SK-N-MC (cell line): ENCODE measurements at regions not wholly inside any gene's neighbourhood (a gene's known extent, or its start where the extent isn't known, plus 50 kb on each side); places are given as distances from the start of the nearest gene placed in this dataset.
A peak's percentile ranks its signal among the peaks of the same experiment; 100 is the strongest.

Experiments used
- DNase-seq: peaks from one replicate; pipeline ENCODE4 v3.0.0-alpha.2; 2011; ENCODE audit warnings: low read depth, low spot score
- H3K27ac ChIP-seq: fragments of 200-600 bp; sonication (generic); 2 replicates; pipeline ENCODE4 v1.5.1; 2016; ENCODE audit warnings: mixed run types
- H3K36me3 ChIP-seq: fragments of 200-600 bp; sonication (generic); 2 replicates; pipeline ENCODE4 v1.6.1; 2017; ENCODE audit warnings: antibody characterized with exemption, low read length, mixed read lengths; ENCODE audit not compliant: insufficient read depth
- H3K4me3 ChIP-seq: fragments of 200-600 bp; sonication (generic); 2 replicates; pipeline ENCODE4 v1.5.1; 2016
- H3K9ac ChIP-seq: fragments of 200-600 bp; sonication (generic); 2 replicates; pipeline ENCODE4 v1.8.0; 2017; ENCODE audit warnings: mixed run types, mixed read lengths; ENCODE audit not compliant: insufficient read length
- H3K9me3 ChIP-seq: fragments of 200-600 bp; sonication (generic); 2 replicates; pipeline ENCODE4 v1.6.1; 2017; ENCODE audit warnings: low read depth, mild to moderate bottlenecking, antibody characterized with exemption, low read length, moderate library complexity, mixed read lengths
- EZH2 ChIP-seq: fragments of 200-600 bp; sonication (generic); IDR thresholded peaks from one replicate; pipeline ENCODE4 v1.6.1; 2017; ENCODE audit warnings: antibody characterized with exemption
- FOXP2 ChIP-seq: optimal IDR thresholded peaks from 2 replicates; pipeline ENCODE3; 2011; ENCODE audit warnings: mild to moderate bottlenecking, moderate library complexity; ENCODE audit not compliant: insufficient read depth; ENCODE audit errors: extremely low read length, control extremely low read depth
- POLR2AphosphoS5 ChIP-seq: IDR thresholded peaks from 2 replicates; pipeline ENCODE4 v1.6.1; 2012; ENCODE audit warnings: mild to moderate bottlenecking, low read depth, low read length, borderline replicate concordance

DNA sequence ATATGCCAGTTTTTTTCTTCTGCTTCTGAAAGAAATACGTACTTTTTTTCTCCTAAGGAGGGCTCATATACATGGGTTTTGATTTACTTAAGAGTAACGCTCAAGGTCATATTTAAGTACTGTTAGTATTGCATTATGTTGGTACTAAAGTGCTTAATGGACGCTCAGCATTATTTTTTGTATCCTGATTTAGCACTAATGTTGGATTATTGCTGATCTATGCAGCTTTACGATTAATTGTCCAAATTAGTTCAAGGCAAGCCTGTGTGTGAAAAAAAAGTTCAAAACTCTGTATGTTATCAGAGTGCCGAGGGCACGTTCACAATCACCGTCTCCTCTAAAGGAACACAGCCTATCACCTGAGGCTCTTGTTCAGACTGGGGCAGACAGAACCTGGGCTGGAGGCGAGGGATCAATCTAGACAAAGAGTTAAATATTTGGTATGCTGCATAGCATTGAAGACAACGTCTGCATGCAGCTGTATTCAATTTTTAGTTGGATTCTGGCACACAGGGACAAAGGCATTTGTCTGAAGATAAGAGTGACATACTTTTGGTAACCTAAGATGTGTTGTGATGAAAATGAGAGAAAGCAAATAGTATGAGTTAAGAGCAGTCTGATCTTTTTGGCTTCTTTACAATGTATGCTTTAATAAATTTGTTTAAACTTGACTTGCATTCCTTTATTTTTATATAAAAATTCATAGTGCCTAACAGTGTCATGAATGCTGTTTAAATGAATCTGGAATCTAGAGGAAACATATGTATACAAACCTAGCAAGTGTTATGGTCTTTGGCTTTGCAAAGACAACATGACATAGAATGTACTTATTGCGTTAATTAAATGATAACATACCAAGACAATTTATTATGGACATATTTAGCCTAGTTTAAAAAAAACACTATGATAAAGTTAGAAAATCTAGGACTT lies 341.2 kb downstream of the SAMD5 start:
- H3K4me3 ChIP-seq: peak overlapping the region; percentile 50
- no peaks in the 10 kb centered on the region; the same call in 1 of the 2 replicates for H3K9me3 ChIP-seq
- H3K27ac ChIP-seq: peak overlapping the region; percentile 69
- no peak for DNase-seq
- H3K9ac ChIP-seq: peak overlapping the region; percentile 1
- TF ChIP-seq FOXP2 (no peak), EZH2 (no peak), POLR2AphosphoS5 (no peak; the same call in 1 of the 2 replicates)
- H3K36me3 ChIP-seq: no peaks in the 10 kb centered on the region

GRCh38 chr6:147852772-147853171 lies 344.3 kb downstream of the SAMD5 start:
- Histone ChIP-seq H3K36me3 (no peaks in the 10 kb centered on the region), H3K4me3 (no peak overlapping the region), H3K9ac (no peak overlapping the region), H3K9me3 (no peaks in the 10 kb centered on the region), H3K27ac (0 out of 2 replicates have a peak overlapping the region, but pooled peaks have one; percentile 3)
- TF ChIP-seq EZH2 (no peak), FOXP2 (no peak), POLR2AphosphoS5 (no peak)
- DNase-seq: no peak

DNA sequence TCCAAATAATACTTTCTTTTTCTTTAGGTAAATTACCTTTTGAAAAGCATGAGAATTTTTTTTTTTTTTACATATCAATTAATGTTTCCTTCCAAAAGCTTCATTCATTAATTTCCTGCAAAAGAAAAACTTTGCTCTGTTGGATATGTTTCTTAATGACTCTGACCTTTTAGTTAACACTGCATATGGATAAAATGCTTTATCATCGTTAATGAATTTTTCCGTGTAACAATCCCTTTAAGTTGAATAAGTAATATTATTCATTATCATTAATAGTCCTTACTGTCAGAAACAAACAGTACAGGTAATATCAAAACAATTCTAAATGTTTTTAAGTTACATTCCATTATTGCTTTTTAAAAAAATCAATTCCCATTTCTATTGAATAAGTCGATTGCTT lies 345.1 kb downstream of the SAMD5 start:
- TF ChIP-seq POLR2AphosphoS5 (no peak), FOXP2 (no peak)
- no peaks in the 10 kb centered on the region for H3K36me3 ChIP-seq
- H3K9me3 ChIP-seq: no peaks in the 10 kb centered on the region
- no peak overlapping the region for H3K4me3 ChIP-seq
- H3K27ac ChIP-seq: no peak overlapping the region
- DNase-seq: no peak
- H3K9ac ChIP-seq: no peak overlapping the region

DNA sequence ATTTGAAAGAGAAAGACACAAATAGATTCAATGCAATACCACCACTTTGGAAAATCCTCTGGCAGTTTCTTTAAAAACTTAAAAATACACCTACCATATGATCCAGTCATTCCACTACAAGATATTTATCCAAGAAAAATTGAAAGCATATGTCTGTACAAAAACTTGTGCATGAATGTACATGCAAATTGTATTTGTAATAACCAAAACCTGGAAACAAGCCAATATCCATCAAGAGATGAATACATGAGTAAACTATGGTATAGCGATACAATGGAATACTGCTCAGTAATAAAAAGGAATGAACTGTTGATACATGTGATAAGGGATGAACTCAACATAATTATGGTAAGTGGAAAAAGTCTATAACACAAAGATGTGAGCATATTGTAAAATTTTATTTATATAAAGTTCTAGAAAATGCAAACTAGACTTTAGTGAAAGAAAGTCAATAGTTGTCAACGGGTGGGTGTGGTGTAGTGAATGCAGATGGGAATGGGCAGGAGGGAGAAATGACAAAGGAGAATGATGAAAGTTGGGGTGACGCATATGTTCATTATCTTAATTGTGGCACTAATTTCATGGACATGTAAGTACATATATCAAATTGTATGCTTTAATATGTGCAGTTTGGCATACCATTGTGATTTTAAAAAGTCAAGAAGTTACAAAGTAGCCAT lies 347.5 kb downstream of the SAMD5 start:
- Histone ChIP-seq H3K9me3 (no peaks in the 10 kb centered on the region), H3K27ac (peak overlapping the region; percentile 5; the same call in 1 of the 2 replicates), H3K9ac (no peak overlapping the region), H3K36me3 (no peaks in the 10 kb centered on the region), H3K4me3 (no peak overlapping the region)
- no peak for DNase-seq
- TF ChIP-seq POLR2AphosphoS5 (no peak), FOXP2 (no peak), EZH2 (no peak)

DNA sequence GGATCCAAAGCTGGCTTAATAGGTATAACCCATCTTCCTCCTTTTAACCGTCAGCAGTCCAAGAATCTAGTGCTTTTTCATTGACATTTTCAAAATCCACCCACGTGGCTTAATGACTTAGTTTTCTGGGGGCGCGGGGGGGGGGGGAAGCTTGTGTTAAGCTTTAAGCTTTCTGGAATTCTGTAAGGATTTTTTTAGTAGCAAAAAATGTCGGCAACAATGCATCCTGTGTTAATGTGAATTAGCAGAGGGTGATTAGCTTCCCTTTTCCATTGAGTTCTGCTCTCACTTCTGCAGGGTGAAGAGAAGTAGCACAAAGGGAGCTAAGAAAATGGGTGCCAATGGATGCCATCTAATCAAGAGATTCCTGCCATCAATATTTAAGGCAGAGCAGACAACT lies 348.2 kb downstream of the SAMD5 start:
- Histone ChIP-seq H3K9ac (no peak overlapping the region), H3K27ac (no peak overlapping the region), H3K4me3 (no peak overlapping the region), H3K36me3 (no peaks in the 10 kb centered on the region), H3K9me3 (no peaks in the 10 kb centered on the region)
- no peak for DNase-seq
- TF ChIP-seq POLR2AphosphoS5: no peak
- no peak for TF ChIP-seq FOXP2
- no peak for TF ChIP-seq EZH2

- Histone ChIP-seq H3K4me3 (no peak overlapping the region), H3K9me3 (no peaks in the 10 kb centered on the region), H3K9ac (no peak overlapping the region), H3K27ac (no peak overlapping the region), H3K36me3 (no peaks in the 10 kb centered on the region)
- DNase-seq: no peak
- TF ChIP-seq FOXP2: no peak
- no peak for TF ChIP-seq POLR2AphosphoS5
- no peak for TF ChIP-seq EZH2
These were observed 349.9 kb downstream of the SAMD5 start for GRCh38 chr6:147858421-147858820.

DNA sequence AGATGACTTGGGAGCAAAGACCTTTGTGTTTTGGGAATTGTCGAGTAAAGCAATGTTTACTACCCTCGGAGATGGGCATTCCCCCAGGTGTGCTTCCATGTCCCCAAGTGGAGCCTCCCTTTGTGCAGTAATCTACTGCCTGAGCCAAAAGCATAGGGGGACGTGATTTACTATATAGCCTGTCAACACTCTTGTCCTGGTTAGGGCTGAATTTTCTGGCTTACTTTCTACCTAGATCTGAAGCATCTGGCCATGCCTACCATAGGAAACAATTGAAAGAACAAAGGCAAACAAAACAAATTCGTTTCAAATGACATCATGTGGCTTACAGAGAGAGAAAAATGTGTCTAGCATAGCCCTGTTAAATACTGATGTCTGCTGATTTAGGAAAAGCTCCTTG lies 350.6 kb downstream of the SAMD5 start:
- TF ChIP-seq POLR2AphosphoS5 (no peak), FOXP2 (no peak), EZH2 (no peak)
- Histone ChIP-seq H3K27ac (no peak overlapping the region), H3K9me3 (no peaks in the 10 kb centered on the region), H3K4me3 (no peak overlapping the region), H3K9ac (no peak overlapping the region), H3K36me3 (no peaks in the 10 kb centered on the region)
- DNase-seq: no peak

DNA sequence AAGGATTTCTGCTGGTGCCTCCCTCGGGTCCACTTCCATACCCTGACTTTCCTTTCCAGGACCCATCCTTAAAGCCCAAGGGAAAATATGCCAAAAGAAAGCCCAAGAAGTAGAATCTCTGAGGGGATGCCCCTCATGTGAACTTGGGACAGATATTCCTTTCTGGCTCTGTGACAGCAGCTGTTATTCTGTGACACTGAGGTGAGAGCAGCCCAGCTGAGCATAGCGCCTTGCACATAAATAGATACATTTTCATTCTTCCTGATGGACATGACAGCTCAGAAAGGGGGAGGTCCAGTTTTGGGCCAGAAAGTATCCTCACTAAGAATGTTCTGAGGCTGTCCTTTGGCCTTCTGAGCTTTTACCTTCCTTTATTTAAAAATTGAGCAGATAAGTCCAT lies 353.2 kb downstream of the SAMD5 start:
- TF ChIP-seq POLR2AphosphoS5: no peak
- no peak for TF ChIP-seq FOXP2
- TF ChIP-seq EZH2: no peak
- H3K36me3 ChIP-seq: no peaks in the 10 kb centered on the region
- H3K27ac ChIP-seq: no peak overlapping the region
- no peaks in the 10 kb centered on the region for H3K9me3 ChIP-seq
- DNase-seq: no peak
- H3K4me3 ChIP-seq: no peak overlapping the region
- H3K9ac ChIP-seq: no peak overlapping the region

DNA sequence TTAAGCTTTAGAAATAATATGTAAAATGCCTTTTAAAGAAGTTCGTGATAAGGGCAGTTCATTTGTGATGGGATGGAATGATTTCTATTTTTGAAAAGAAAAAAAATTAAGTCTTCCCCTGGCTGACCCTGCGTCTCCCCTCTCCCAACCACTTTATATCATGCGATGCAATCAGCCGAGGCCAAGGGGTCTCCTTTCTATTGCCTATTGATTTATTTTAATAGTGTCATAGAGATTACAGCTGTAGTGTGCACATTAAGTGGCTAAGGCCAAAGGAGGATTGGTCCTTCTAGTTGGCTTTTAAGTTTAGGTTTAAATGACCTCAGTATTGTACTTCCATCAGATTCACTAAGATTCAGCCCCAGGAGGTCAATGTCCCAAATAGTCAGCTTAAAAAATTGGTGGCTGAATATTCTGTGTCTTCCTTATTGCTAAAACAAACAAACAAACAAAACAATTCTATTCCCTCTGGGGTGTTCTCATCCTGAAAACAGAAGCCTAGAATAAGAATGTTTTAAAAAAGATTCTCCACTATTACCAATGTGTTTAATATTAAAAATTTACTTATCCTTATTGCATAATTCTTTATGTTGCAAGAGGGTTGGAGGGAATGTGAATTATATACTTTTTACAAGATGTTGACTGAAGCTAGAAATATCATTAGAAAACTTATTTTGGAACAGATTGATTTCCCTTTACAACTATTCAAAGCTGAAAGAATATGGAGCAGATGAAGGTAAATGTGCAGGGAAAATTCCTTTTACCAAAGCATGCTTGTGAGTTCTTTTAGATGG lies 359.1 kb downstream of the SAMD5 start:
- Histone ChIP-seq H3K4me3 (0 out of 2 replicates have a peak overlapping the region, but pooled peaks have one; percentile 38), H3K36me3 (no peaks in the 10 kb centered on the region), H3K9me3 (no peaks in the 10 kb centered on the region), H3K27ac (no peak overlapping the region; the same call in 1 of the 2 replicates), H3K9ac (no peak overlapping the region)
- TF ChIP-seq FOXP2 (no peak), EZH2 (no peak), POLR2AphosphoS5 (no peak)
- no peak for DNase-seq
